ENCODE measurements at regions not wholly inside any gene's neighbourhood (a gene's known extent, or its start where the extent isn't known, plus 50 kb on each side); places are given as distances from the start of the nearest gene placed in this dataset.

DNA sequence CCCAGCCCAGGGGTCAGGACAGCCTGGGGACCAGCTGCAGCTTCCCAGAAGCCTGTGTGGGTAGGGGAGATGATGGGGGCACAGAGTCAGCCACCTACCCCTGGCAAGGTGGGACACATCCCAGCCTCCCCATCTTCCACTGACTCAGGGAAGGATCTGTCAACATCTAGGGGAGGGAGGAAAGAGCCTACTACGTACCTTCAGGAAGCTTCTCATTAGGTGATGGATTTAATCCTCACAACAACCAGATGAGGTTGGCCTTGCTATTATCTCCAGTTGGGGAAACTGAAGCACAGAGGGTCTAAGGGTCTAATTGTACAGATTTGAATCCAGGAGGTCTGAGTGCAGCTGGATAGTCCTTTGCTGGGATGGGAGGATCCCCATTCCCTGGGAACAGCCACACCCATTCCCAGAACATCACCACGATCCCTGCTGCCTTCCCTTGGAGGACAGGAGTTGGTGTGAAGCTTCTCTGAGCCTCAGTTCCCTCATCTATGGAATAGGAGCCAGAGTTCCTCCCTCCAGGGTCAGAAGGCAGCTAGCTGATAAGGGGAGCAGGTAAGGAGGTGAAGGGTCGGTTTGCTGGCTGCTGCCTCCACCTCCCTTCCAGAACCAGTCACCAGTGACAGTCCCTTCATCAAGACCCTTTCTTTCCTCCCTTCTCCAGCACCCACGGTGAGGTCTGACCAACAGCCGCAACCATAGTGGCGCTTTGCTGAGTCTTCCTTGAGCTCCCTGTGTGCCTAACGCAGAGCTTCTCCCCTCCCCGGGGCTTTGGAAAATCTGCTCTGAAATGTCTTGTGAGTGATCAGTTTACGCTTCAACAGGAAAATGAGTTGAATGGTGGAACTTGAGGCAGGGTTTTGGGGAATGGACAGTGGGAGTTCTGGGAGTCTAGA is 56.8 kb downstream of the CEBPB start:
- TF ChIP-seq ZNF121 (CRISPR knock-in tag; IDR thresholded peaks at IDR 0.05) (peak; percentile 64; the same call in 1 of the 2 replicates), CREM (CRISPR knock-in tag; IDR thresholded peaks at IDR 0.05) (no peak)
- TF ChIP-seq, protein P1, sequence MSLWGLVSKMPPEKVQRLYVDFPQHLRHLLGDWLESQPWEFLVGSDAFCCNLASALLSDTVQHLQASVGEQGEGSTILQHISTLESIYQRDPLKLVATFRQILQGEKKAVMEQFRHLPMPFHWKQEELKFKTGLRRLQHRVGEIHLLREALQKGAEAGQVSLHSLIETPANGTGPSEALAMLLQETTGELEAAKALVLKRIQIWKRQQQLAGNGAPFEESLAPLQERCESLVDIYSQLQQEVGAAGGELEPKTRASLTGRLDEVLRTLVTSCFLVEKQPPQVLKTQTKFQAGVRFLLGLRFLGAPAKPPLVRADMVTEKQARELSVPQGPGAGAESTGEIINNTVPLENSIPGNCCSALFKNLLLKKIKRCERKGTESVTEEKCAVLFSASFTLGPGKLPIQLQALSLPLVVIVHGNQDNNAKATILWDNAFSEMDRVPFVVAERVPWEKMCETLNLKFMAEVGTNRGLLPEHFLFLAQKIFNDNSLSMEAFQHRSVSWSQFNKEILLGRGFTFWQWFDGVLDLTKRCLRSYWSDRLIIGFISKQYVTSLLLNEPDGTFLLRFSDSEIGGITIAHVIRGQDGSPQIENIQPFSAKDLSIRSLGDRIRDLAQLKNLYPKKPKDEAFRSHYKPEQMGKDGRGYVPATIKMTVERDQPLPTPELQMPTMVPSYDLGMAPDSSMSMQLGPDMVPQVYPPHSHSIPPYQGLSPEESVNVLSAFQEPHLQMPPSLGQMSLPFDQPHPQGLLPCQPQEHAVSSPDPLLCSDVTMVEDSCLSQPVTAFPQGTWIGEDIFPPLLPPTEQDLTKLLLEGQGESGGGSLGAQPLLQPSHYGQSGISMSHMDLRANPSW (CRISPR knock-in tag; conservative IDR thresholded peaks at IDR 0.05; ENCODE audit: low read depth) = no peak
- TF ChIP-seq, protein P2, sequence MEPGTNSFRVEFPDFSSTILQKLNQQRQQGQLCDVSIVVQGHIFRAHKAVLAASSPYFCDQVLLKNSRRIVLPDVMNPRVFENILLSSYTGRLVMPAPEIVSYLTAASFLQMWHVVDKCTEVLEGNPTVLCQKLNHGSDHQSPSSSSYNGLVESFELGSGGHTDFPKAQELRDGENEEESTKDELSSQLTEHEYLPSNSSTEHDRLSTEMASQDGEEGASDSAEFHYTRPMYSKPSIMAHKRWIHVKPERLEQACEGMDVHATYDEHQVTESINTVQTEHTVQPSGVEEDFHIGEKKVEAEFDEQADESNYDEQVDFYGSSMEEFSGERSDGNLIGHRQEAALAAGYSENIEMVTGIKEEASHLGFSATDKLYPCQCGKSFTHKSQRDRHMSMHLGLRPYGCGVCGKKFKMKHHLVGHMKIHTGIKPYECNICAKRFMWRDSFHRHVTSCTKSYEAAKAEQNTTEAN (CRISPR knock-in tag; IDR thresholded peaks at IDR 0.05) = no peak
- TF ChIP-seq, protein P3, sequence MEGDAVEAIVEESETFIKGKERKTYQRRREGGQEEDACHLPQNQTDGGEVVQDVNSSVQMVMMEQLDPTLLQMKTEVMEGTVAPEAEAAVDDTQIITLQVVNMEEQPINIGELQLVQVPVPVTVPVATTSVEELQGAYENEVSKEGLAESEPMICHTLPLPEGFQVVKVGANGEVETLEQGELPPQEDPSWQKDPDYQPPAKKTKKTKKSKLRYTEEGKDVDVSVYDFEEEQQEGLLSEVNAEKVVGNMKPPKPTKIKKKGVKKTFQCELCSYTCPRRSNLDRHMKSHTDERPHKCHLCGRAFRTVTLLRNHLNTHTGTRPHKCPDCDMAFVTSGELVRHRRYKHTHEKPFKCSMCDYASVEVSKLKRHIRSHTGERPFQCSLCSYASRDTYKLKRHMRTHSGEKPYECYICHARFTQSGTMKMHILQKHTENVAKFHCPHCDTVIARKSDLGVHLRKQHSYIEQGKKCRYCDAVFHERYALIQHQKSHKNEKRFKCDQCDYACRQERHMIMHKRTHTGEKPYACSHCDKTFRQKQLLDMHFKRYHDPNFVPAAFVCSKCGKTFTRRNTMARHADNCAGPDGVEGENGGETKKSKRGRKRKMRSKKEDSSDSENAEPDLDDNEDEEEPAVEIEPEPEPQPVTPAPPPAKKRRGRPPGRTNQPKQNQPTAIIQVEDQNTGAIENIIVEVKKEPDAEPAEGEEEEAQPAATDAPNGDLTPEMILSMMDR (IDR thresholded peaks at IDR 0.05) = no peak
- TF ChIP-seq, protein P4, sequence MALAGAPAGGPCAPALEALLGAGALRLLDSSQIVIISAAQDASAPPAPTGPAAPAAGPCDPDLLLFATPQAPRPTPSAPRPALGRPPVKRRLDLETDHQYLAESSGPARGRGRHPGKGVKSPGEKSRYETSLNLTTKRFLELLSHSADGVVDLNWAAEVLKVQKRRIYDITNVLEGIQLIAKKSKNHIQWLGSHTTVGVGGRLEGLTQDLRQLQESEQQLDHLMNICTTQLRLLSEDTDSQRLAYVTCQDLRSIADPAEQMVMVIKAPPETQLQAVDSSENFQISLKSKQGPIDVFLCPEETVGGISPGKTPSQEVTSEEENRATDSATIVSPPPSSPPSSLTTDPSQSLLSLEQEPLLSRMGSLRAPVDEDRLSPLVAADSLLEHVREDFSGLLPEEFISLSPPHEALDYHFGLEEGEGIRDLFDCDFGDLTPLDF (CRISPR knock-in tag; IDR thresholded peaks at IDR 0.05) = no peak
- TF ChIP-seq, protein P5, sequence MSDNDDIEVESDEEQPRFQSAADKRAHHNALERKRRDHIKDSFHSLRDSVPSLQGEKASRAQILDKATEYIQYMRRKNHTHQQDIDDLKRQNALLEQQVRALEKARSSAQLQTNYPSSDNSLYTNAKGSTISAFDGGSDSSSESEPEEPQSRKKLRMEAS (CRISPR knock-in tag; IDR thresholded peaks at IDR 0.05) = no peak
- TF ChIP-seq, protein P6, sequence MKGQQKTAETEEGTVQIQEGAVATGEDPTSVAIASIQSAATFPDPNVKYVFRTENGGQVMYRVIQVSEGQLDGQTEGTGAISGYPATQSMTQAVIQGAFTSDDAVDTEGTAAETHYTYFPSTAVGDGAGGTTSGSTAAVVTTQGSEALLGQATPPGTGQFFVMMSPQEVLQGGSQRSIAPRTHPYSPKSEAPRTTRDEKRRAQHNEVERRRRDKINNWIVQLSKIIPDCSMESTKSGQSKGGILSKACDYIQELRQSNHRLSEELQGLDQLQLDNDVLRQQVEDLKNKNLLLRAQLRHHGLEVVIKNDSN (CRISPR knock-in tag; IDR thresholded peaks at IDR 0.05) = no peak

Measured in WTC11 (cell line).